Immature natural killer cell (primary cell): ENCODE measurements at regions not wholly inside any gene's neighbourhood (a gene's known extent, or its start where the extent isn't known, plus 50 kb on each side); places are given as distances from the start of the nearest gene placed in this dataset.

Experiments
- DNase-seq, 3 donors: peaks; one replicate each; pipeline ENCODE4 v3.0.0; 2022; ENCODE audit warnings: mixed read lengths in 1 of 3
- H3K27ac Mint-ChIP-seq, 6 donors: one replicate each; pipeline ENCODE4 v1.8.0; 2020; ENCODE audit warnings: mixed read lengths in 6 of 6, mild to moderate bottlenecking in 5 of 6, inconsistent platforms in 4 of 6, moderate library complexity in 3 of 6
- H3K27me3 Mint-ChIP-seq, 3 donors: one replicate each; pipeline ENCODE4 v1.8.0; 2020 to 2021; ENCODE audit warnings: low read depth in 3 of 3, mild to moderate bottlenecking in 3 of 3, mixed read lengths in 3 of 3, moderate library complexity in 3 of 3, inconsistent platforms in 1 of 3
- H3K36me3 Mint-ChIP-seq, 3 donors: one replicate each; pipeline ENCODE4 v1.8.0; 2020; ENCODE audit warnings: mixed read lengths in 3 of 3, inconsistent platforms in 2 of 3, mild to moderate bottlenecking in 2 of 3
- H3K4me1 Mint-ChIP-seq, 2 donors: one replicate each; pipeline ENCODE4 v1.8.0; 2020; ENCODE audit warnings: inconsistent platforms in 2 of 2, mild to moderate bottlenecking in 2 of 2, mixed read lengths in 2 of 2, moderate library complexity in 1 of 2
- H3K4me3 Mint-ChIP-seq, 5 donors: one replicate each; pipeline ENCODE4 v1.8.0; 2020; ENCODE audit warnings: mild to moderate bottlenecking in 5 of 5, mixed read lengths in 5 of 5, inconsistent platforms in 3 of 5, moderate library complexity in 3 of 5
- H3K9me3 Mint-ChIP-seq, 6 donors: one replicate each; pipeline ENCODE4 v1.8.0; 2020; ENCODE audit warnings: mild to moderate bottlenecking in 6 of 6, mixed read lengths in 6 of 6, inconsistent platforms in 4 of 6, moderate library complexity in 3 of 6

- Mint-ChIP-seq H3K27me3 (peaks cover 0 to 2% (median 0%) of the 10 kb centered on the region in 3 donors), H3K9me3 (peaks cover 0 to 11% (median 5%) of the 10 kb centered on the region in 6 donors), H3K4me1 (peaks cover 0 to 5% of the 10 kb centered on the region in 2 donors), H3K36me3 (no peaks in the 10 kb centered on the region), H3K27ac (no peak overlapping the region), H3K4me3 (no peak overlapping the region)
- no peak for DNase-seq
These were observed 85.8 kb upstream of the NELL2 start for GRCh38 chr12:44961887-44962286.

- Mint-ChIP-seq H3K27ac (no peak overlapping the region), H3K27me3 (peaks cover 0 to 2% (median 0%) of the 10 kb centered on the region in 3 donors), H3K36me3 (no peaks in the 10 kb centered on the region), H3K9me3 (peaks cover 0 to 7% (median 4%) of the 10 kb centered on the region in 6 donors), H3K4me3 (no peak overlapping the region), H3K4me1 (peaks cover 0 to 5% of the 10 kb centered on the region in 2 donors)
- no peak for DNase-seq
These were observed 84.7 kb upstream of the NELL2 start for GRCh38 chr12:44960856-44961255.

- no peak for DNase-seq
- Mint-ChIP-seq H3K27ac (no peak overlapping the region), H3K9me3 (peaks cover 0 to 7% (median 2%) of the 10 kb centered on the region in 6 donors), H3K4me1 (peaks cover 0 to 5% of the 10 kb centered on the region in 2 donors), H3K27me3 (peaks cover 0 to 2% (median 0%) of the 10 kb centered on the region in 3 donors), H3K4me3 (no peak overlapping the region), H3K36me3 (no peaks in the 10 kb centered on the region)
These were observed 84.3 kb upstream of the NELL2 start for GRCh38 chr12:44960423-44960822.

GRCh38 chr12:44947163-44947562, 71.0 kb upstream of the NELL2 start:
- no peak for DNase-seq
- peaks cover 0 to 2% (median 0%) of the 10 kb centered on the region in 6 donors for H3K9me3 Mint-ChIP-seq
- H3K36me3 Mint-ChIP-seq = no peaks in the 10 kb centered on the region
- H3K27ac Mint-ChIP-seq = no peak overlapping the region
- H3K4me1 Mint-ChIP-seq = peaks cover 0 to 4% of the 10 kb centered on the region in 2 donors
- H3K27me3 Mint-ChIP-seq = peaks cover 0 to 11% (median 1%) of the 10 kb centered on the region in 3 donors
- no peak overlapping the region for H3K4me3 Mint-ChIP-seq

GRCh38 chr12:44942714-44943113, 66.6 kb upstream of the NELL2 start:
- Mint-ChIP-seq H3K9me3 (peaks cover 0 to 4% (median 0%) of the 10 kb centered on the region in 6 donors), H3K27ac (no peak overlapping the region), H3K36me3 (no peaks in the 10 kb centered on the region), H3K4me3 (no peak overlapping the region), H3K27me3 (peaks cover 0 to 3% (median 1%) of the 10 kb centered on the region in 3 donors), H3K4me1 (no peaks in the 10 kb centered on the region)
- DNase-seq = no peak

- H3K9me3 Mint-ChIP-seq = no peaks in the 10 kb centered on the region
- no peaks in the 10 kb centered on the region for H3K36me3 Mint-ChIP-seq
- H3K4me3 Mint-ChIP-seq = no peak overlapping the region
- H3K4me1 Mint-ChIP-seq = no peaks in the 10 kb centered on the region
- no peak overlapping the region for H3K27ac Mint-ChIP-seq
- DNase-seq = peak; percentile 36 to 66 (median 44)
- H3K27me3 Mint-ChIP-seq = peaks cover 0 to 4% (median 0%) of the 10 kb centered on the region in 3 donors
These were observed 55.0 kb upstream of the NELL2 start for GRCh38 chr12:44930972-44931600.

GRCh38 chr12:44929236-44929885, 53.2 kb upstream of the NELL2 start:
- Mint-ChIP-seq H3K9me3 (no peaks in the 10 kb centered on the region), H3K27ac (no peak overlapping the region), H3K4me1 (no peaks in the 10 kb centered on the region), H3K27me3 (peaks cover 0 to 4% (median 0%) of the 10 kb centered on the region in 3 donors), H3K36me3 (no peaks in the 10 kb centered on the region), H3K4me3 (no peak overlapping the region)
- no peak for DNase-seq
